GM18858 (cell line): ENCODE measurements at regions not wholly inside any gene's neighbourhood (a gene's known extent, or its start where the extent isn't known, plus 50 kb on each side); places are given as distances from the start of the nearest gene placed in this dataset.

Experiments
- ATAC-seq: cut with Tn5 transposase; IDR thresholded peaks from one replicate; pipeline ENCODE4 v1.9.1; 2021; ENCODE audit not compliant: unreplicated experiment

DNA sequence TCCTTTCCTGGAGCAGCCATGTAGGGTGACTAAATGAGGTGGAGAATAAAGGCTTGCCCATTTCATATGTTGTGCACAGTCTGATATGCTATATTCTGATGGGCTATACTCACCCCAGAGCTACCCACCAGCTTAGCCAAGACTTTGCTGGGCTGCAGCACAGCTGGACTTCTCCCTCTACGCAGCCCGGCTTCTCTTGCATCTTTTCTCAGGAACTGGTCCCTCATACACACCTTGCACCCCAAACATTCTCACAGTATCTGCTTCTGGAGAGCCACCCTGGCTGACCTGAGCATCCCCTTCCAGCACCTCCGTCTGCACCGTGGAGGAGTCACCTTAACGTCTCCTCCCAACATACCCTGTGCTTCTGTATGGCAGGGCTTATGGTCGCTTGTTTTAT lies 150.8 kb upstream of the PMEPA1 start:
- ATAC-seq: no peak

DNA sequence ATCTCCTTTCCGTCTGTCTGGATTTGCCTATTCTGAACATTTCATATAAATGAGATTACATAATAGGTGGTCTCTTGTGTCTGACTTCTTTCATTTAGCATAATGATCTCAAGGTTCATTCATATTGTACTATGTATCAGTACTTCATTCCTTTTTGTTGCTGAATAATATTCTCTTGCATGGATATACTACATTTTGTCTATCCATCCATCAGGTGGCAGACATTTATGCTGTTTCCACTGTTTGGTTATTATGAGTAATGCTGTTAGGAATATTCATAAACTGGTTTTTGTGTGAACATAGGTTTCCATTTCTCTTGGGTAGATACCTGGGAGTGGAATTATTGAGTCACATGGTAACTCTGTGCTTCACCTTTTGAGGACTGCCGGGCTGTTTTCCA lies 148.2 kb upstream of the PMEPA1 start:
- ATAC-seq: no peak

DNA sequence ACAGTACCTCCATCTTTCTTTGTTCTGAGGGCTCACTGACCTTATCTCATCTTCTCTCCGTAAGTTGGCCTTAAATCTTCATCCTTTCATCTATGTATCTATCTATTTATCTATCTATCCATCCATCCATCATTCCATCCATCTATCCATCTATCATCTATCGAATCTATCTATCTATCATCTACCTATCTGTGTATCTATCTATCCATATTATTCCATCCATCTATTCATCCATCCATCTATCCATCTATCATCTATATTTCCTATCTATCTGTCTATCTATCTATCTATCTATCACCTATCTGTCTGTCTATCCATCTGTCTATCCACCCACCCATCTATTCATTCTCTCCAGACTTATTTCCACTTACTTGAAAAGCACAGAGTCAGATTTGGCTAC lies 147.3 kb upstream of the PMEPA1 start:
- ATAC-seq: no peak

GRCh38 chr20:57856658-57857057 lies 146.8 kb upstream of the PMEPA1 start:
- ATAC-seq: no peak

DNA sequence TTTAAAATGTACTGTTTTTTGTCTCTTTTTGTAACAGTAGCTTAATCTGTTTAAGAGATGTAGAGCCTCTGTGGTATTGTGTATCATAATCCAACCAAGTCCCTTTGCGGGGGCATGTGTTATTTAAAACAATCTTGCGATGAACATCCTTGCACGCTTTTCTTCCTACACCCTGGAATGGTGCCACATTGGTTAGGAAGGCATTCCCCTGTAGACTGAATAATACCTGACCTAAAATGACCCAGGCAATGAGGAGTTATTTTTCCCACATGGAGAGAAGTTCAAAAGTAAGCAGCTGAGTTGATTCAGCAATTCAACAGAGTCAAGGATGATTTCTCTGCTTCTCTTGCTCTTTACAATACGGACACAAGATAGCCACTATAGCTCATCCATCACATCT lies 142.0 kb upstream of the PMEPA1 start:
- ATAC-seq: no peak

- ATAC-seq: no peak
Observed at GRCh38 chr20:57851025-57851682, 141.3 kb upstream of the PMEPA1 start.

DNA sequence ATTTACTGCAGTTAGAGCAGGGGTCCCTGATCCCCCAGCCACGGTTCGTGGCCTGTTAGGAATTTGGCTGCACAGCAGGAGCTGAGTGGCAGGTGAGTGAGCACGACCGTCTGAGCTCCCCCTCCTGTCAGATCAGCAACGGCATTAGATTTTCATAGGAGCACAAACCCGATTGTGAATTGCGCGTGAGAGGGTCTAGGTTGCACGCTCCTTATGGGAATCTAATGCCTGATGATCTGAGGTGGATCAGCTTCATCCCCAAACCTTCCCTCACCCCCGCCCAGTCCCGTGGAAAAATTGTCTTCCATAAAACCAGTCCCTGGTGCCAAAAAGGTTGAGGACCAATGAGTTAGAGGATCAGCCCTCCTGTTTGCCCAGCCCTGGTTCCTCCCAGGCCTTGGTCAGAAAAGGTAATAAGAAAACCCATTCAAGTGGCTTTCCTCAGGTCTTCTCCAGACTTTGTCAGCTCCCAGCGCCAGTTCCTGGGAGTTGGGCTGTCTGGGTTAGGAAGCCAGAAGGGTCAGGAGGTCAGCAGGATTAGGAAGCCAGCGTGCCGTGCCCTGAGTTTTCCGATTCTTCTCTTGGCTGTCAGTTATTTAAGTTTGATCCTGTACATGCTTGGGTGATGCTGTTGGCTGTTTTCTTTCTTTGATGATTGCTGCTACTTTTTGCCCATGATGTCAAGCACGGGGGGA lies 139.9 kb upstream of the PMEPA1 start:
- no peak for ATAC-seq

- ATAC-seq: no peak
Observed at GRCh38 chr20:57849121-57849520, 139.3 kb upstream of the PMEPA1 start.

GRCh38 chr20:57848282-57848681 lies 138.5 kb upstream of the PMEPA1 start:
- no peak for ATAC-seq

GRCh38 chr20:57847104-57847503 lies 137.3 kb upstream of the PMEPA1 start:
- no peak for ATAC-seq

GRCh38 chr20:57844626-57845596 lies 135.1 kb upstream of the PMEPA1 start:
- no peak for ATAC-seq

DNA sequence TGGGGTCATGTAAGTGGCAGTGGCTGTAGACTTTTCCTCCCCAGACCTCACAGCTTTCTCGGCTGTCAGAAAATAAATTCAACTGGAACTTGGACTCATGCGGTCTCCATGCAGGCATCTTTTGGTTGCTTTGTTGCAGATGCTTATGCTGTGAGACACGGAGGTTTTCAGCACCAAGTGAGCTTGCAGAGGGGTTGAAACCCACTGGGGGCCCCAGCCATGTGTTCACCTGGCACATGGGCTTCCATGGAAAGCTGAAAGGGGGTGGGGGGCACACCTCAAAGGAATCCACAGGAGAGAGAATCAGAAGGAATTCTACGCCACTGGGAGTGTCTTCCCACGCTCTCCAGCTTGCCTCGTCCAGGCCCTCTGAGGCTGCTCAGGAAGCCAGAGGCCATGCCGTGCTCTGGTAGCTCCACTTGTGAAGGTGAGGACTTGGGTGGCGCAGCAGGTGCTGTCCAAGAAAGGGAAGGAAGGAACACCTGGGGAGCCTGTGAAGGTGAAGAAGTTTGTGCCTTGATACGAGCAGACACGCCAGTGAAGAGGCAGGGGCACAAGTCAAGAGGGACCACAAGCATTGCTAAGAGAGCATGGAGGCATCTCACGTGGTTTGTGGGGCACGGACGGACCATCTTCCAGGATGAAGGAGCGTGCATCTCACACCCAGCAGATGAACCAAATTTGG lies 134.3 kb upstream of the PMEPA1 start:
- ATAC-seq: no peak

GRCh38 chr20:57842720-57843119 lies 132.9 kb upstream of the PMEPA1 start:
- no peak for ATAC-seq

DNA sequence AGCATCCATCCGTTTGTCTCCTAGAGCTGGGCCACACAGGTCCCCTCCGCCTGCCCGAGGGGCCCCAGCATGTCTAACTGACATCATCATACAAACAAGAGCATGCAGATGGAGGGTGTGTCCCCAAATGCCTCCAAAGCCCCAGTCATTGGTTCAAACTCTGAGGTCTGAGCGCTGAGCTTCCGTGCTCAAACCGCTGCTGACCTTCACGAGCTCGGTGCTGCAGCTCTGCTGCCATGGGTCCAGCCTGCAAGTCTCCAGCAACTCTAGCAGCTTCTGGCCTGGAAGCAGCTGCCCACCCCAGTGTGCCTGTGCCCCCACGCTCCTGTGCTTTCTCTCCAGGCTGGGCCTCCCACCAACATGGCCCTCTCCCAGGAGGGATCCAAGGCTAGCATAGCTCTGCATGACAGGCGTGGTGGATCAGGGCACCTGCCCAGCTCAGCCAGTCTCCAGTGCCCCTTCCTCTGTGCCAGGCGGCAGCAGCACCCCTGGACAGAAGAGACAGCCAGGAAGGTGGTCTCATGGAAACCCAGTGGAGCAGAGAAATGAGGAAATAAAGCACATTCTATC lies 131.6 kb upstream of the PMEPA1 start:
- no peak for ATAC-seq

DNA sequence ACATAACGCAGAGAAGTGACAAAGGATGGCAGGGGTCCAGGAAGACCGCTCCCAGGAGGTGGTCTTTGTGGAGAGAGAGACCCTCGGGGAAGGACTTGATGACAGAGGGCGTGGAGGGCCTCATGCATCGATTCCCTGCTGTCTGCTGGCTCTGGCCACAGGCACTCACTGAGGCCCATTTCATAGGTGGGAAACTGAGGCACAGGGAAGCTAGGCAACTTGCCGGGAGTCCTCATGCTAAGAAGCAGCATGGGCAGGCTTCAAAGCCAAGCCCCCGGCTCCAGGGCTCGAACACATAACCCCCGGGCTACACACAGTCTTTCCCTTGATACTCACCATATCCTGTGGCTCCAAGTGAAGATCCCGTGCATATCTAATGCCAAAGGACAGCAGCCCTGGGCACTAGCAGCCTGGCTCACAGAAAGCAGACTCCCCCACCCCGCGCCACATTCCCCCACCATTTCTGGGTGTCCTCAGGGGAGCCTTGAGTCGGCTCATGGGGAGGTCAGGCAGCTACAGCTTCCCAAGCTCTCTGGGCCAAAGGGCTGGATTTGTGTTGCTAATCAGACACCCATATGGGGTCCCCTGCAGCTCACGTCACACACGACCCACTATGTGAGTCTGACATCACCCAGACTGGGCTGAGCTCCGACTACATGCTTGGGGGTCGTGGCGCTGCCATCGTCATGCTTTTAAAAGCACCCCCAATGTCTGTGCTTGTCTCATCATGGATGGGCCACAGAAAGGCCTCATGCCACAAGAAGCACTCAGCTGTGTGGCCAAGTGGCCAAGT lies 130.9 kb upstream of the PMEPA1 start:
- no peak for ATAC-seq

GRCh38 chr20:57840066-57840465 lies 130.3 kb upstream of the PMEPA1 start:
- ATAC-seq: no peak

GRCh38 chr20:57838670-57839151 lies 128.9 kb upstream of the PMEPA1 start:
- ATAC-seq: no peak

- ATAC-seq: no peak
Observed at GRCh38 chr20:57837208-57838035, 127.6 kb upstream of the PMEPA1 start.
